IPS-18c (cell line): ENCODE measurements at regions not wholly inside any gene's neighbourhood (a gene's known extent, or its start where the extent isn't known, plus 50 kb on each side); places are given as distances from the start of the nearest gene placed in this dataset.

Experiments used
- H3K4me3 ChIP-seq: 2 replicates; pipeline ENCODE4 v1.7.0; 2013; ENCODE audit warnings: low read depth, mild to moderate bottlenecking, low read length, moderate library complexity; ENCODE audit not compliant: insufficient read depth
- H3K9me3 ChIP-seq: one replicate; pipeline ENCODE4 v1.6.1; 2013; ENCODE audit warnings: mild to moderate bottlenecking, low read length, moderate library complexity; ENCODE audit not compliant: control insufficient read depth, insufficient read depth

DNA sequence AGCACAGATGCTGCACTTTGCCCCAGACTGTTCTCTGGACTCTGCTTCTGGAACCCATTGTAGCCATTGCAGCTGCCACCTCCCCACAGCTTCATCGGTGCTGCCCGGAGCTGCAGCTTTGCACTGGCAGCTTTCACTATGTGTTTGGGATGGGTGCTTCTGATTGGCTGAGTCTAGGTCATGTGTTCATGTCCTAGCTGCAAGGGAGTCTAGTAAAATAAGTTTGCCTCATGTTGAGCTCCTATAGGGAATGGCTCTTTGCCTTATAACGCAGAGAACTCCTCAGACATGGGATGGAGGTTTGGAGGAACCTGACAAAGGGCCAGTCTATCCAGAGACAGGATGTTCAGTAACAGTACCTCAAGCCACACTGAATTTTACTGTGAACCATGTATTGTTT lies 268.0 kb downstream of the BMP7 start:
- Histone ChIP-seq H3K9me3 (no peaks in the 10 kb centered on the region), H3K4me3 (no peak overlapping the region)

DNA sequence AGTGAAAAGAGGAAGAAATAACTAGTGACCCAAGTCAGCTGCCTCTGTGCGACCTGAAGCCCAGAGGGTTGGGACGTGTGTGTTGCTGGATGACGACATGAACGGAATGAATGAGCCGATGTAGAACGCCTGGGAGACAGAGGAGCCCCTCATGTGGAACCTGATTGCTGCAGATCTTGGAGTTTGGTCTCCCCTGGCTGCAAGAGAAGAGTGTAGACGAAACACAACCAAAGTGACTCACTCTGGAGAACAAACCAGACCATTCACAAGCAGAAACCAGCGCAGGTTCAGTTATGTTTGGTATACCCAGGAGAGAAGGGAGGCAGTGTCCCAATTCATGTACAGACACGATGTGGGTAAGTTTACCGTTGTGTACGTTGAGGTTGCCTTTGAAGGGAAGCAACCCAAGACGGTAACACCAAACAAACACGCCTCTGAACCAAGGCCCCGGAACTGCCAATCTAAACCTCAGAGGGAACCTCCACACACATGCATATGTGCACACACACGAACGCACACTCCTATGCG lies 265.9 kb downstream of the BMP7 start:
- Histone ChIP-seq H3K4me3 (no peak overlapping the region), H3K9me3 (no peaks in the 10 kb centered on the region)

DNA sequence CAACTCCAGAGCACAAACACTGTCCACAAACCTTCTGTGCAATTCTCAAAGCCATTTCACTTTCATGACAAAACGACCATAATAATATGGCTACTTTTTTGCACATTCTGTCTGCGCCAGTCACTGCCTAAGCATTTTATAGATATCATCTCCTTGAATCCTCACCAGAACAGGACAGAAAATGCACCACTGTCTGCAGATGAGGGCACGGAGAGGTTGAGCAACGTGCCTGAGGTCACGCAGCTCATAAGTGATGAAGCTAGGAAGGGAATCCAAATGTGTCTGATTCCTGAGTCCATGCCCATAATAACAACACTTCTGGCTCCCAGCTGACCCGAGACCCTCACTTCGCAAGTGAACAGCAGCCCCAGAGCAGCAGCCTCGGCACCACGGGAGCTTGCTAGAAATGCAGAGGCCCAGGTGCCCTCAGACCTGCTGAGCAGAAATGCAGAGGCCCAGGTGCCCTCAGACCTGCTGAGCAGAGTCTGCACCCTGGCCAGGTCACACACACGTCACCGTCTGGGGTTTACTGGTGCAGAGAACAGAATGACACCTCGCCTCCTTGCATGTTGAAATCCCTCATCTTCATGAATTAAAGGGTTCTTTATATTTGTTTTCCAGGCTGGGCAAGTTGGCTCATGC lies 265.2 kb downstream of the BMP7 start:
- no peaks in the 10 kb centered on the region for H3K9me3 ChIP-seq
- H3K4me3 ChIP-seq = no peak overlapping the region

DNA sequence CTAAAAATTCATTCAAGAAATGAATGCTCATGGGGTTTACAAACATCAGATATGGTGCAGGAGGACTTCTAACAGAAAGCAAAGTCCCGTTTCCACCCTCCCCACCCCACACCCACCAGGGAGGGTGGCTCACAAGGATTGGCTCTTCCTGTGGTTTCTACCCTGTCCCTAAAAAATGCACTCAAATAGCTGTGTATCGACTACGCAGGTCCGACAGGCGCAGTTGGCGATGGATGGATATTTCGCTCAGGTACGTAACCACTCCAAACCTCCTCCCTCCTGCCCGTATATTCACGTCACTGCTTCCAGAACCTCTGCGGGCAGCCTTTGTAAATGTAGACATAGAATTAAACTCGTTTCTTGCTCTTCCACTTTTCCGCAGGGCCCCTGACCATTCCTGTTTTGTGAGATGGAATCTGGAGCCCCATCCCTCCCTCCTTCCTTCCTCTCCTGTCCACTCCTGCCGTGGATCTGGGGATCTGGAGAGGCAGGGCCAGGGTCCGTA lies 264.3 kb downstream of the BMP7 start:
- H3K4me3 ChIP-seq = no peak overlapping the region
- no peaks in the 10 kb centered on the region for H3K9me3 ChIP-seq

DNA sequence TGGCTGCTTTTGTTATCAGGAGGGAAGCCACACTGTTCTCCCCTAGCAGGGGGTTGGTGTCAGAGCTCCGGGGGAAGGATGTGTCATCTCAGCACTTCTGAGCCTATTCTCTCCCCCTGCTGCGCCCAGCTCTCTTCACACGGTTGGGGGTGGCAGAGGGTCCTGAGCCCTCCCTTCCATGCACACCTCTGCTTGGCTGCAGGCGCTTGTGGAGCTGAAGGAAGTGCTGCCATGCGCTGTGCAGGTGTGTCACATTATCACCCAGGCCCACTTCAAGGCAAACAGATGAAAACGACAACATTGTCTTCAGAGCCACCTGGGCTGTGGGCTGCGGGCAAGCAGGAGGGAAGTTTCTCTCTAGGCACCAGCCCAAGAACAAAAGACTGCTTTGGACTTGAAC lies 263.4 kb downstream of the BMP7 start:
- no peaks in the 10 kb centered on the region for H3K9me3 ChIP-seq
- no peak overlapping the region for H3K4me3 ChIP-seq

DNA sequence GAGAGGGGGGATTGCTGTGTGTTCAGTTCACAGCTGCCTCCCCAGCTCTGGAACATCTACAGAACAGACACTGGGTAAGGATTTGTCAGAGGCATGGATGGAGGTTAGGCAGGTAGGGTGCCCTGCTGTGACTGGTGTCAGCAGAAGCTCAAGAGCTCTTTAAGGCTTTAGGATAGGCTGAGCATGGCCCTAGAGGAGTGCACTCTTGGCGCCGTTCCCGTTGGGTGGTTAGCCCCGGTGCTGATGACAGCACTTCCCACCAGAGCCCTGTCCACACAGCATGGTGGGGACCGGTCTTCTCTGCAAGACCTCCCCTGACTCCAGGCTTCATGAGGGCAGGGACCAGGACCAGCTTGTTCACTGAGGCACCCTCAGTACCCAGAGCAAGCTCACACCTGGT lies 262.0 kb downstream of the BMP7 start:
- Histone ChIP-seq H3K9me3 (no peaks in the 10 kb centered on the region), H3K4me3 (no peak overlapping the region)

DNA sequence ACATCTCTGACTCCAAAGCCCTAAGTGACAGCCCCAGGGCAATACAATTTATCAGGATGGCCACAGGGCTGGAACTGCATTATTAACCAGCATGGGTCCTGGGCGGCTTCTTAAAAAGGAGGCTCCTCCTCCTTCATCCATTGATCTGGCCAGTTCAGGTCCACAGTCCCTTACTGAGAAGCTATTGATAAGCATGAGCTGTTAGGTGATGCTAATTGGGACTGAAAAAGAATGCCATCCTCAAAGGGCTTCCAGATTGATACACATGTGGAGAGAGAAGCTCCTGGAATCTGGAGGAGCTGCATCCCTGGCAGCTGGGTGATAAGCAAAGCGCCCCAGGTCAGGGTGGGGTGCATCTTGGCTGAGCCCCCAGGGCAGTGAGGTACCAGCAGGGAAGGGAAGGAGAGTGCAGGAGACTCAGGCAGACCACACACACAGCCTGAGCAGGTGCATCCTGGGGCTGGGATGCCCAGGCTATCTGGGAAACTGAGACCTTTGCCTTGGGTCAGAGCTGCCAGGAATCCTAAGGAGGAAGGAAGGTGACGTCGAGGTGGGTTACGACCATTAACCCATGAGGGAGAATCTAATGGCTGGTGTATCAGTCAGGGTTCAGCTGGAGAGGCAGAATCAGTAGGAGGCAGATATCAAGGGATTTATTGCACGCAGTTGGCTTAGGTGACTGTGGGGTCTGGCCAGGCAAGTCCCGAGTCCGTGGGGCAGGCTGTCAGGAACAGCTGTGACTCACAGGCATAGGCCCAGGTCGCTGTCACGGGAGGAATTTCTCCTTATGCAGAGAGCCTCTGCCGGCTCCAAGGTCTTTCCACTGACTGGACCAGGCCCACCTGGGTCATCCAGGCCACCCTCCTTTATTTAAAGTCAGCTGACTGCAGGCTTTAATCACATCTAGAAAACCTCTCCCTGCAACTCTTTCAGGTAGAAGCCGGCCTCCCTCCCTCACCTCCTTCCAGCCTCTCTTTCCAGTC lies 261.2 kb downstream of the BMP7 start:
- H3K9me3 ChIP-seq = no peaks in the 10 kb centered on the region
- no peak overlapping the region for H3K4me3 ChIP-seq

DNA sequence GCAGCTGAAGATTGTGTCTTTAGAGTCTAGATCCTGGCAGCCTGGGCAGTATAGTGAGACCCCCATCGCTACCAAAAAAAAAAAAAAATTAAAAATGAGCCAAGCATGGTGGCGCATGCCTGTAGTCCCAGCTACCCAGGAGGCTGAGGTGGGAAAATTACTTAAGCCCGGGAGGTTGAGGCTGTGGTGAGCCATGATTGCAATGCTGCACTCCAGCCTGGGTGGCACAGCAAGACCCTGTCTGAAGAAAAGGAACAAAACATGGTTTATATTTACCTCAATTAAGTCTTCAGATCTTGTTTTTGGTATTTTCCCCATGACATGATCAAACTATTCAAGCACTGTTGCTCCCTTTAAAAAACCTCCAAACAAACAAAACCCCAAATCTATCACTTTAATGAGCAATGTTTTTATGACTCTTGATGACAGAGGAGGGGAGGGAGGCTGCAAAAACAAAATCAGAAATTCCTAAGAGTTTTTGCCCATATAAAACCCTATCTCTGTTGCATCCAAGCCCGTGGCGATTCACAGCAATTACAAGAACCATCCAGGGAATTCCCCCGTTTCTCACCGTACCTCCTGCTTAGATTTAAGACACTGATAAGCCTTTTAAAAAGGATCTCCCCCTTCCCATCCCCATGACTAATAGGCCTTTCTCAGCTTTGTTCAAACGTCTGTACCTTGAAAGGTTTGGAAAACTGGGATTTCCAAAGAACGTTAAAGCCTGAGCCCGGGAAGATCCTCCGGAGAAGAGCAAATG lies 259.9 kb downstream of the BMP7 start:
- Histone ChIP-seq H3K9me3 (no peaks in the 10 kb centered on the region), H3K4me3 (no peak overlapping the region)

DNA sequence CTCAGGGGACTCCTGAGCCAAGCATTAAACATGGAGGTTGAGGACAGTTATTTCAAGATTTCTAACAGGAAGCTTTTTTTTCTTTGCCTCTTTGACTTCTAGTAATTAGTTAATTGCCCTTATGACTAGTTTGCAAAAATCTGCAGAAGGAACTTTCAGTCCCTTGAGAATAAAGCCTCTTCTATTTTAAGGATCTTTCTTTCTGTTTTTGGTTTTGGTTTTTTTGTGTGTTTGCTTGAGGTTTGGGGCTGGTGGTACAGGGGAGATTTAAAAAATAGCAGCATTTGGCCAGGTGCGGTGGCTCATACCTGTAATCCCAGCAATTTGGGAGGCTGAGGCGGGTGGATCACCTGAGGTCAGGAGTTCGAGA lies 259.3 kb downstream of the BMP7 start:
- no peaks in the 10 kb centered on the region for H3K9me3 ChIP-seq
- H3K4me3 ChIP-seq = no peak overlapping the region

DNA sequence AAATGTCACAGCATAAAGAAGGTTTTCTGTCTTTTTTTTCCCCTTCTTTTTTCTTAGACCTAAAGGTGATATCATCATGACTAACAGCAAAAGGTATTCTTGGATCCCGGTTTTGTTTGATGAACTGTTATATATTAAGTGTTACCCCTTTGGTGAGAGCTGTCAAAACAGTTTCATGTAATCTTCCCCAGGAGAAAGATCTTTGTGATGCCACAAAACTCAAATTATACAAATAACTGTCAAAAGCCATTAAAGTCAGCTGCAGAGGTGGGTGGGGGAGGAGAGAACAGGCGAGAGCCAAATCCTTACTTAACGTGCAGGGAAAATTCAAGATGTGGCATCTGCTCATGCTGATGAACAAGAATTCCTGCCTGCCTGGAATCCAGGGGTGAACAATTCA lies 258.2 kb downstream of the BMP7 start:
- no peak overlapping the region for H3K4me3 ChIP-seq
- no peaks in the 10 kb centered on the region for H3K9me3 ChIP-seq

DNA sequence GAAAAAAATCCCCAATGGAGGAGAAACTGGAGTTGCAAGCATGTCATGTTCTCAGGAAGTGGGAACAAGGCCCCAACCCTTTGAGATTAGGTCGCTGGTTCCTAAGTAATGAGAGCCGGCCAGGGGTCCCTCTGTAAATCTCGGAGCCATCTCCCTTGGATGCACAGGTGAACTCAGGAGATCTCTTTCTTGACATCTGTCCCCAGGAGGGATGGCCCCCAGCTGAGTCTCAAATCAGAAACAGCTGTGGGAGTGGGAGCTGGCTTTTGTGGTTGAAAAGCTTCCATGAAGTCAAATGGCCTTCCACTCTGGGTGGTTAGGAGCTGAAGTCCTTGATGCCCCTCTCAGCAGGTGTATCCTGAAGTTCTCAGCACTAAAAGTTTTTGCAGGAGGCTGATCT lies 257.1 kb downstream of the BMP7 start:
- Histone ChIP-seq H3K4me3 (no peak overlapping the region), H3K9me3 (no peaks in the 10 kb centered on the region)

DNA sequence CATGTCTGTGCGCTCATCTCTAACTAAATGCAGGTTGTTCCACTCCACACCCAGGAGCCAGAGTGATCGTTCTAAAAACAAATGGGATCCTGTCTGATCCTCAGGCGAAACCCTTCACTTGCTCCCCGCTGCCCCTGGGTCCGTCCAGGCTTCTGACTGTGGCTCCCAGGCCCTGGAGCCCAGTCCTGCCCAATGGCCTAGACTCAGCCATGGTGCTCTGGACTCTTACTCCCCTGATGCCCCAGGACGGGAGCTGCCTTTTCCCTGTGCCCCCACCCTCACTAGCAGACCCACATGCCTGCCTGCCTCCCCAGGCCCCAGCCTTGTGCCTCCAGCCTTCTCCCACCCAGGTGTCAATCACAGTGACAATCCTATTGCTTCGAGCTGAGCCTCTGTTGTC lies 256.7 kb downstream of the BMP7 start:
- no peaks in the 10 kb centered on the region for H3K9me3 ChIP-seq
- no peak overlapping the region for H3K4me3 ChIP-seq

DNA sequence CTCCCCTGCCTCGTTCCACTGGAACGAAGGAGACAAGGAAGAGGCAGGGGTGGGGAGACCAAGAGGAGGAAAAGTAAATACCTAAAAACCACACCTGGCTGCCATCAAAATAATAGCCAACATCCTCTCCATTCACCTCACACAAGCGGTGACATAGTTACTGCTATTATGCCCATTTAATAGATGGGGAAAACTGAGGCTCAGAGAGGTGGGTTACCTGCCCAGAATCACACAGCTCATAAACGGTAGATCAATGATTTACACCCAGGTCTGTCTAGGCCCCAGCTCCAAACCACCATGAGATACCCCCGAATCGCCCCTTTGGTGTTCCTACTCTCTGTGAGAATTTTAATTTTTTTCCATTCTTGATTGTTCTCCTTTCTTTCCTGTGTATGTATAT lies 253.8 kb downstream of the BMP7 start:
- Histone ChIP-seq H3K4me3 (no peak overlapping the region), H3K9me3 (no peaks in the 10 kb centered on the region)

DNA sequence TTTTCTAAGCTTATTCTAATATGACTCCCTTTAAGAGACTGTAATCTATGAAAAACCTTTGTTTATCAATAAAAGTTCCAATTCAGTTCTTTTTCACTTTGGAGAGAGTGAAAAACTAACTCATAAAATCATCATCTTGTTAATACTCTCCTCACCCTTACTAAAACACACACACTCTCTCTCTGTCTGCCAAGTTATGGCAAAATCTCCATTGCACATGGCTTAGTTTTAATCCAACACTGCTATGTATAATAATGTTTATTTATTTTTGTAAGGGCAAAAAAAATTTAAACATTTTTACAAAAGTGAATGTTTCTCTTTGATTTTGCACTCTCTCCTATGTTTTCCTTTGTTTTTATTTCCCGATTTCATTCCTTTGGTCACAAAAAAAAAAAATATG lies 253.2 kb downstream of the BMP7 start:
- Histone ChIP-seq H3K9me3 (no peaks in the 10 kb centered on the region), H3K4me3 (no peak overlapping the region)

DNA sequence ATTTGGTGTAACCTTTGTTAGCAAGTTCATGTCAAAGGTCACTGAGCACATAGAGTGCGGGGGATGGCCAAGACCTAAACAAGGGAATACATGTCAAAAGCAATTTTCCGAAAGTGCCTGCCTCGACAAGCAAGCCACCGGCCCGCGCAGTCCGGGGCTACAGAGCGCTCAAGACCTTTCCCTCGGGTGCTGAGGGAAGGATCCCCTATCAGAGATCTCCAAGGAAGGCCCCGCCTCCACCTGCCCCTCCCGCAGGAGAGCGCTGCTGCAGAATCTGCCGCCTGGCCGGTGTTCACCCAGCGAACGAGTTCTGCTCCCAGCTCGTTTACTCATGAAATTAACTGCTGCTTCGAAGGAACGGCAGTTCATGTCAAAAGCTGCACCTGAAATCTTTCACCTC lies 252.7 kb downstream of the BMP7 start:
- Histone ChIP-seq H3K9me3 (no peaks in the 10 kb centered on the region), H3K4me3 (no peak overlapping the region)

DNA sequence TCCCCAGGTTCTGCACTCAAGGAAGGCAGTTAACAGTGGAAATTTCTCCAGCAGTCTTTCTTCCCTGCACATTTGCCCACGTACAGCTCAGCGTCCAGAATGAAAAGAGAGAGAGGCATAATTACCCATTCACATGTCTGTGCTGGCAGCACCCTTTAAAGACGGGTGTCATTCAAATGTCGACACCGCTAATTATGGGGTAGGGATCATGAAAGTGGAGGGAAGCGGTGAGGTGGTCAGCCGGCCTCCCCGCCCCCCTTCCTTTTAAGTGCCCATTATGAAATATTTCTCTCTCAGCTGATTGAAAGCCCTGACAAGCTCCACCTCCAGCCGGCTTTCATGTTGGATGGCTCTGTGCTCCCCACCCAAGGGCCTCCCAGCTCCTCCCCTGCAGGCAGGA lies 246.1 kb downstream of the BMP7 start:
- Histone ChIP-seq H3K9me3 (no peaks in the 10 kb centered on the region), H3K4me3 (no peak overlapping the region)

DNA sequence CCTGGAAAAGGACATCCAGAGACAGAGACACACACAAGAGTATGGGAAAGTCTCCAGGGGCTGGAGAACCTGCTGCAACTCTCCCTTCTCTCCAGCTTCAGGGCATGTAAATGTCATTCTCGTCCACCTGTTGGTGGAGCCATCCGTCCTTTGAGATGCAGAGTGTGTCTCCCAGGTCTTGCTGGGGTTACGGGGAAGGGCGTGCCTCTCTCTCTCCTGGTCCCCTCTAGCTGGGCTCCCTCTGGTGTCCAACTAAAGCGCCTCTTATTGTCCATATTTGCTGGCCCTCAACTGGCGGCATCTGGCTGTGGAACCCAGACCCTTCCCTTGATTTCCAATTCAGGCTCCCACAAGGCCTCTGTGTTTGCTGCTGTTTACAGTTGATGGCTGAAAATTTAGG lies 244.1 kb downstream of the BMP7 start:
- no peak overlapping the region for H3K4me3 ChIP-seq

More for the DNA sequence above, 244.1 kb downstream of the BMP7 start:
- H3K9me3 ChIP-seq = no peaks in the 10 kb centered on the region
